Natural killer cell (primary cell): ENCODE measurements at regions not wholly inside any gene's neighbourhood (a gene's known extent, or its start where the extent isn't known, plus 50 kb on each side); places are given as distances from the start of the nearest gene placed in this dataset.

ENCODE experiments used
- ATAC-seq, 3 donors: fragments of 150-1000 bp in 2 of 3; fragments of 200-7000 bp in 1 of 3; cut with Tn5 transposase; 1 replicate in 1 of 3; 2 replicates in 2 of 3; pipeline ENCODE4 v1.10.0; 2021; ENCODE audit warnings: mild to moderate bottlenecking in 2 of 3, moderate library complexity in 2 of 3
- DNase-seq, 2 donors: peaks; one replicate each; pipeline versions ENCODE4 v3.0.0 to v3.0.0-alpha.2; 2013 to 2021; ENCODE audit warnings: mixed read lengths in 1 of 2
- H3K27ac ChIP-seq: one replicate; pipeline ENCODE4 v1.5.1; 2013; ENCODE audit warnings: mild to moderate bottlenecking, low read length
- H3K27me3 ChIP-seq: one replicate; pipeline ENCODE4 v1.6.1; 2013; ENCODE audit warnings: low read length; ENCODE audit not compliant: control insufficient read depth, insufficient read depth
- H3K36me3 ChIP-seq: one replicate; pipeline ENCODE4 v1.6.1; 2013; ENCODE audit warnings: low read length; ENCODE audit not compliant: control insufficient read depth, insufficient read depth
- H3K4me1 ChIP-seq: one replicate; pipeline ENCODE4 v1.6.1; 2013; ENCODE audit warnings: low read length; ENCODE audit not compliant: control insufficient read depth, insufficient read depth
- H3K4me3 ChIP-seq: one replicate; pipeline ENCODE4 v1.5.1; 2013; ENCODE audit warnings: low read length
- H3K9me3 ChIP-seq: one replicate; pipeline ENCODE4 v1.6.1; 2013; ENCODE audit warnings: low read length; ENCODE audit not compliant: control insufficient read depth, insufficient read depth
- H3K27ac Mint-ChIP-seq, 2 donors: one replicate each; pipeline ENCODE4 v1.8.0; 2022; ENCODE audit warnings: mild to moderate bottlenecking in 2 of 2, mixed read lengths in 2 of 2, moderate library complexity in 1 of 2
- H3K27me3 Mint-ChIP-seq, 2 donors: one replicate each; pipeline ENCODE4 v1.8.0; 2022; ENCODE audit warnings: low read depth in 2 of 2, mixed read lengths in 2 of 2
- H3K36me3 Mint-ChIP-seq: one replicate; pipeline ENCODE4 v1.8.0; 2022; ENCODE audit warnings: mixed read lengths
- H3K4me1 Mint-ChIP-seq, 2 donors: one replicate each; pipeline ENCODE4 v1.8.0; 2022; ENCODE audit warnings: mixed read lengths in 2 of 2
- H3K4me3 Mint-ChIP-seq: one replicate; pipeline ENCODE4 v1.8.0; 2022; ENCODE audit warnings: mild to moderate bottlenecking, moderate library complexity, mixed read lengths
- H3K9me3 Mint-ChIP-seq, 2 donors: one replicate each; pipeline ENCODE4 v1.8.0; 2022; ENCODE audit warnings: mixed read lengths in 2 of 2
- WGBS: methylation state at CpG from one replicate; pipeline ENCODE4 v1.1.7; 2013; ENCODE audit warnings: missing lambda C conversion rate; ENCODE audit not compliant: insufficient coverage; 5-methylcytosine and 5-hydroxymethylcytosine counted together
- intact Hi-C: fragments of 100-400 bp; cut with micrococcal nuclease; formaldehyde crosslinking; loops from one replicate; pipeline ENCODE4 v1.14.2; 2022
- TF ChIP-seq, protein P1 (sequence below): fragments of 200-600 bp; IDR thresholded peaks from one replicate; pipeline ENCODE4 v1.8.0; 2022; ENCODE audit warnings: antibody characterized with exemption

DNA sequence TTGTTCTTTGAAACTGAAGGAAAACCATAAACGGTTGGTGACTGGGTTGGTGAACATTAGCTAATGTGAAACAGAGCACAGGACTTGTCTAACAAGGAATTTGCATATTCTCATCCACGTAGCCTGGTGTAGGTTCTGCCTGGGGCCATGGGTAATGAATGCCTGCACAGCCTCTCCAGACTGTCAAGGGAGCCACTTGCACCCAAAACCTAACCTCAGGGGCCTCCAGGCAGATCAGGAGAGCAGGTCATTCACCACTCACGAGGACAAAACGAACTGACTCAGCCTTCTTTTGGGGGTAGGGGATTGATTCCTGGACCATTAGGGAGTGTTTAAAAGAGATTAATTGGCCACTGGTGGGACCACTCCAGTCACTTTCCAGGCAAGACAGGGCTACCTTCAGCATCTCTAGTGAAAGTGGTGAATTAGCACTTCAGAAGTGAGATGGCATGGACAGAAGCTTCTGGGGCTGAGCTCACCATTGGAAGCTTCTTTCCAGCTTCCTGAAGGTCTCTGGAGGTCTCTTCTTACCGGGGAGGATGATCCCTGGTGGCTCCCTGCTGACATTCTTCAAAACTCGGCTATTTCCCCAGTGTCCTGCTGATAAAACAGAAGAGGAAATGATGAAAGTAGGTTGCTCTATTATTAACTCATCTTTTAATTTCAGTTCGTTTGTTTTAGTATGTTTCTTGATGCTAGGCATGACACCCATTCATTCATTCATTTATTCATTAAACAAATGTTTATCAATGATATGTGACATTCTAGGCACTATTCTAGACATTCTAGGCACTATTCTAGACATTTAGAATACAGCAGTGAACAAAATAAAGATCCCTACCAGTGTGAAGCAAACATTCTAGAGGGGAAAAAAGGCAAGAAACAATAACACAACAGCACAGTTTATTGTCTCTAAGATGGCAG lies 104.5 kb upstream of the LNX1 start:
- H3K36me3 ChIP-seq = no peaks in the 10 kb centered on the region
- no peak overlapping the region for H3K4me3 Mint-ChIP-seq
- 65% methylated on average over 5 of the region's 7 CpGs for WGBS
- H3K36me3 Mint-ChIP-seq = no peaks in the 10 kb centered on the region
- no peaks in the 10 kb centered on the region for H3K4me1 ChIP-seq
- ATAC-seq (no peak), DNase-seq (no peak)
- H3K27ac Mint-ChIP-seq = no peak overlapping the region
- no peak overlapping the region for H3K4me3 ChIP-seq
- no peaks in the 10 kb centered on the region for H3K9me3 Mint-ChIP-seq
- no peak overlapping the region for H3K27ac ChIP-seq
- TF ChIP-seq, protein P1, sequence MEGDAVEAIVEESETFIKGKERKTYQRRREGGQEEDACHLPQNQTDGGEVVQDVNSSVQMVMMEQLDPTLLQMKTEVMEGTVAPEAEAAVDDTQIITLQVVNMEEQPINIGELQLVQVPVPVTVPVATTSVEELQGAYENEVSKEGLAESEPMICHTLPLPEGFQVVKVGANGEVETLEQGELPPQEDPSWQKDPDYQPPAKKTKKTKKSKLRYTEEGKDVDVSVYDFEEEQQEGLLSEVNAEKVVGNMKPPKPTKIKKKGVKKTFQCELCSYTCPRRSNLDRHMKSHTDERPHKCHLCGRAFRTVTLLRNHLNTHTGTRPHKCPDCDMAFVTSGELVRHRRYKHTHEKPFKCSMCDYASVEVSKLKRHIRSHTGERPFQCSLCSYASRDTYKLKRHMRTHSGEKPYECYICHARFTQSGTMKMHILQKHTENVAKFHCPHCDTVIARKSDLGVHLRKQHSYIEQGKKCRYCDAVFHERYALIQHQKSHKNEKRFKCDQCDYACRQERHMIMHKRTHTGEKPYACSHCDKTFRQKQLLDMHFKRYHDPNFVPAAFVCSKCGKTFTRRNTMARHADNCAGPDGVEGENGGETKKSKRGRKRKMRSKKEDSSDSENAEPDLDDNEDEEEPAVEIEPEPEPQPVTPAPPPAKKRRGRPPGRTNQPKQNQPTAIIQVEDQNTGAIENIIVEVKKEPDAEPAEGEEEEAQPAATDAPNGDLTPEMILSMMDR = no peak
- H3K27me3 ChIP-seq = no peaks in the 10 kb centered on the region
- H3K9me3 ChIP-seq = no peaks in the 10 kb centered on the region
- H3K4me1 Mint-ChIP-seq = no peaks in the 10 kb centered on the region
- peaks cover under 1 to 10% of the 10 kb centered on the region in 2 donors for H3K27me3 Mint-ChIP-seq
- intact Hi-C loops = no loop called here

GRCh38 chr4:53694666-53695065 lies 103.4 kb upstream of the LNX1 start:
- H3K9me3 ChIP-seq = no peaks in the 10 kb centered on the region
- no peaks in the 10 kb centered on the region for H3K4me1 Mint-ChIP-seq
- H3K4me3 Mint-ChIP-seq = no peak overlapping the region
- no peaks in the 10 kb centered on the region for H3K36me3 ChIP-seq
- H3K27ac Mint-ChIP-seq = no peak overlapping the region
- 100% methylated on average over 1 of the region's 2 CpGs for WGBS
- peaks cover 4 to 21% of the 10 kb centered on the region in 2 donors for H3K27me3 Mint-ChIP-seq
- H3K36me3 Mint-ChIP-seq = no peaks in the 10 kb centered on the region
- H3K4me3 ChIP-seq = no peak overlapping the region
- H3K9me3 Mint-ChIP-seq = no peaks in the 10 kb centered on the region
- intact Hi-C loops = no loop called here
- ATAC-seq = no peak
- no peak for DNase-seq
- H3K27me3 ChIP-seq = no peaks in the 10 kb centered on the region
- no peaks in the 10 kb centered on the region for H3K4me1 ChIP-seq
- H3K27ac ChIP-seq = no peak overlapping the region
- TF ChIP-seq, protein P1 = no peak

GRCh38 chr4:53693909-53694308 lies 102.6 kb upstream of the LNX1 start:
- Mint-ChIP-seq H3K27ac (no peak overlapping the region), H3K4me3 (no peak overlapping the region), H3K36me3 (no peaks in the 10 kb centered on the region), H3K9me3 (no peaks in the 10 kb centered on the region), H3K4me1 (no peaks in the 10 kb centered on the region), H3K27me3 (peaks cover 8 to 21% of the 10 kb centered on the region in 2 donors)
- Histone ChIP-seq H3K4me3 (no peak overlapping the region), H3K36me3 (no peaks in the 10 kb centered on the region), H3K27ac (no peak overlapping the region), H3K9me3 (no peaks in the 10 kb centered on the region), H3K27me3 (no peaks in the 10 kb centered on the region), H3K4me1 (no peaks in the 10 kb centered on the region)
- intact Hi-C loops = no loop called here
- TF ChIP-seq, protein P1 = no peak
- ATAC-seq = no peak
- DNase-seq = no peak
- WGBS = 91% methylated on average over 5 of the region's 5 CpGs
